GM23248 (cell line): ENCODE measurements at regions not wholly inside any gene's neighbourhood (a gene's known extent, or its start where the extent isn't known, plus 50 kb on each side); places are given as distances from the start of the nearest gene placed in this dataset.

Experiments used
- EZH2 ChIP-seq: fragments of 200-600 bp; sonication (generic); IDR thresholded peaks from 2 replicates; pipeline ENCODE4 v1.6.1; 2018; ENCODE audit warnings: antibody characterized with exemption, mild to moderate bottlenecking; ENCODE audit not compliant: insufficient read depth, poor library complexity, severe bottlenecking
- EZH2phosphoT487 ChIP-seq: fragments of 200-600 bp; sonication (generic); IDR thresholded peaks from 2 replicates; pipeline ENCODE4 v1.6.1; 2018; ENCODE audit warnings: antibody characterized with exemption, moderate library complexity, mild to moderate bottlenecking, low read depth; ENCODE audit not compliant: insufficient read depth

DNA sequence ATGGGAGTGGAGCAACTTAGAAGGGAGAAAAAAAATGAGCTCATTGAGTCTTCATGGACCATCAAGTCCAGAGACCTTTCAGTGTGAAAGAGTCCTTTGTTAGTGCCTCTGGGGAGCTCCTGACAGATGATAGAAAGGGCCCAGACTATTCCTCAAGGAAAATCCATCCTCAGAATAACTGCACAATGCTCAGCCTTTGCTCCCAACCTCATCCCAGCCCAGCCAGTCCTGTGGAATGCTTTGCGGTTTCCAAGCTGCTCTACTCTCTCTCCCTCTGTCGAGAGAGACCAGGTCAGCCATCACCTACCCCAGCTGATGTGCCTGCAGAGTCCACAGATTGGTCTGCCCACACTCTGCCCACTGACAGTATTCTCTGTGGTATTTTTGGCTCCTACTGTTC, 406.2 kb downstream of the MFSD1 start:
- no peak for TF ChIP-seq EZH2
- no peak for TF ChIP-seq EZH2phosphoT487
